ENCODE measurements at regions not wholly inside any gene's neighbourhood (a gene's known extent, or its start where the extent isn't known, plus 50 kb on each side); places are given as distances from the start of the nearest gene placed in this dataset.

- Histone ChIP-seq H3K4me2 (no peak overlapping the region), H3K4me1 (ENCODE audit: insufficient read depth) (no peaks in the 10 kb centered on the region), H3K9me2 (replicated peaks; ENCODE audit: insufficient read depth) (no peaks in the 10 kb centered on the region), H4K20me1 (ENCODE audit: insufficient read depth, poor library complexity, severe bottlenecking) (no peaks in the 10 kb centered on the region), H3K36me3 (replicated peaks; ENCODE audit: insufficient read depth, low read depth) (no peaks in the 10 kb centered on the region), H3K4me3 (no peak overlapping the region), H3K27me3 (no peaks in the 10 kb centered on the region), H3K79me2 (no peaks in the 10 kb centered on the region), H3K27ac (no peak overlapping the region), H2AFZ (no peak overlapping the region), H3K9me3 (ENCODE audit: low read depth) (no peaks in the 10 kb centered on the region)
- DNase-seq (ENCODE audit: low spot score), result no peak
- TF ChIP-seq EZH2phosphoT487 (IDR thresholded peaks at IDR 0.05; ENCODE audit: low read depth, severe bottlenecking, unreplicated experiment), result no peak
- no peak for TF ChIP-seq CTCF (IDR thresholded peaks at IDR 0.05; ENCODE audit: poor library complexity)
- no peak for TF ChIP-seq EZH2 (IDR thresholded peaks at IDR 0.05; ENCODE audit: borderline replicate concordance)
- WGBS (ENCODE audit: low lambda C conversion rate, missing lambda C conversion rate), result 49% methylated on average over 3 of the region's 3 CpGs
Measured at GRCh38 chr9:115978659-115979096, 174.9 kb upstream of the PAPPA start.

- no peak overlapping the region for H3K4me3 ChIP-seq
- no peak for TF ChIP-seq CTCF (IDR thresholded peaks at IDR 0.05; ENCODE audit: poor library complexity)
- TF ChIP-seq EZH2phosphoT487 (IDR thresholded peaks at IDR 0.05; ENCODE audit: low read depth, severe bottlenecking, unreplicated experiment), result no peak
- TF ChIP-seq EZH2 (IDR thresholded peaks at IDR 0.05; ENCODE audit: borderline replicate concordance), result no peak
Measured at GRCh38 chr9:115980054-115980453, 173.5 kb upstream of the PAPPA start.

DNA sequence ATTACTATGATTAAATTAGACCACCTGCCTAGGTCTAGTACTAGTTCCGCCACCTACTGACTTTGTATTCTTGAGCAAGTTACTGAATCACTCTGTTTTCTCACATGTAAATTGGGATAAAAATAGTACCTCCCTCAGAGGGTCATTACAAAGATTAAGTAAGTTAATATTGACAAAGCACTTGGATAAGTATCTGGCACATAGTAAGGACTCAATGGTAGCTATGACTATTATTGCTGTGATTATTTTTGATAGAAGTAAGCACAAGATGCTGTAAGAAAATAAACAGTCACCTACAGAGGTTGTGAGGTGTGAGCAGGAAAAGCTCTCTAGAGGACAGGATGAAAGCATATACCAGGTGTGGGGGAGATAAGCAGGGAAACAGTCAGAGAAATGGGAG lies 173.1 kb upstream of the PAPPA start:
- Histone ChIP-seq H3K36me3 (replicated peaks; ENCODE audit: insufficient read depth, low read depth) (no peaks in the 10 kb centered on the region), H3K4me1 (ENCODE audit: insufficient read depth) (no peaks in the 10 kb centered on the region), H3K79me2 (no peaks in the 10 kb centered on the region), H3K4me3 (no peak overlapping the region), H4K20me1 (ENCODE audit: insufficient read depth, poor library complexity, severe bottlenecking) (no peaks in the 10 kb centered on the region), H3K27me3 (no peaks in the 10 kb centered on the region), H3K9me3 (ENCODE audit: low read depth) (no peaks in the 10 kb centered on the region), H3K27ac (no peak overlapping the region), H2AFZ (no peak overlapping the region), H3K9me2 (replicated peaks; ENCODE audit: insufficient read depth) (no peaks in the 10 kb centered on the region), H3K4me2 (no peak overlapping the region)
- no peak for TF ChIP-seq EZH2phosphoT487 (IDR thresholded peaks at IDR 0.05; ENCODE audit: low read depth, severe bottlenecking, unreplicated experiment)
- no peak for TF ChIP-seq EZH2 (IDR thresholded peaks at IDR 0.05; ENCODE audit: borderline replicate concordance)
- TF ChIP-seq CTCF (IDR thresholded peaks at IDR 0.05; ENCODE audit: poor library complexity), result no peak
- 91% methylated on average over 1 of the region's 1 CpG for WGBS (ENCODE audit: low lambda C conversion rate, missing lambda C conversion rate)
- DNase-seq (ENCODE audit: low spot score), result no peak

More at GRCh38 chr9:115980054-115980453, 173.5 kb upstream of the PAPPA start:
- no peak for DNase-seq (ENCODE audit: low spot score)
- Histone ChIP-seq H3K36me3 (replicated peaks; ENCODE audit: insufficient read depth, low read depth) (no peaks in the 10 kb centered on the region), H4K20me1 (ENCODE audit: insufficient read depth, poor library complexity, severe bottlenecking) (no peaks in the 10 kb centered on the region), H3K79me2 (no peaks in the 10 kb centered on the region), H3K27ac (no peak overlapping the region), H3K4me1 (ENCODE audit: insufficient read depth) (no peaks in the 10 kb centered on the region), H3K9me2 (replicated peaks; ENCODE audit: insufficient read depth) (no peaks in the 10 kb centered on the region), H3K4me2 (no peak overlapping the region), H3K9me3 (ENCODE audit: low read depth) (no peaks in the 10 kb centered on the region), H3K27me3 (no peaks in the 10 kb centered on the region), H2AFZ (no peak overlapping the region)
- 79% methylated on average over 2 of the region's 2 CpGs for WGBS (ENCODE audit: low lambda C conversion rate, missing lambda C conversion rate)

GRCh38 chr9:115980976-115981375 lies 172.6 kb upstream of the PAPPA start:
- no peak overlapping the region for H3K4me3 ChIP-seq
- H3K9me3 ChIP-seq (ENCODE audit: low read depth), result no peaks in the 10 kb centered on the region
- H3K27me3 ChIP-seq, result no peaks in the 10 kb centered on the region
- H3K27ac ChIP-seq, result no peak overlapping the region
- TF ChIP-seq EZH2phosphoT487 (IDR thresholded peaks at IDR 0.05; ENCODE audit: low read depth, severe bottlenecking, unreplicated experiment), result no peak
- no peak for TF ChIP-seq CTCF (IDR thresholded peaks at IDR 0.05; ENCODE audit: poor library complexity)
- no peak for TF ChIP-seq EZH2 (IDR thresholded peaks at IDR 0.05; ENCODE audit: borderline replicate concordance)
- no peak overlapping the region for H3K4me2 ChIP-seq
- no peaks in the 10 kb centered on the region for H3K4me1 ChIP-seq (ENCODE audit: insufficient read depth)
- no peak overlapping the region for H2AFZ ChIP-seq
- H3K36me3 ChIP-seq (replicated peaks; ENCODE audit: insufficient read depth, low read depth), result no peaks in the 10 kb centered on the region
- no peaks in the 10 kb centered on the region for H3K79me2 ChIP-seq
- WGBS (ENCODE audit: low lambda C conversion rate, missing lambda C conversion rate), result 79% methylated on average over 4 of the region's 4 CpGs
- no peaks in the 10 kb centered on the region for H3K9me2 ChIP-seq (replicated peaks; ENCODE audit: insufficient read depth)
- DNase-seq (ENCODE audit: low spot score), result no peak
- no peaks in the 10 kb centered on the region for H4K20me1 ChIP-seq (ENCODE audit: insufficient read depth, poor library complexity, severe bottlenecking)
